Thoracic aorta (tissue), 2 donors: ENCODE measurements at regions not wholly inside any gene's neighbourhood (a gene's known extent, or its start where the extent isn't known, plus 50 kb on each side); places are given as distances from the start of the nearest gene placed in this dataset.

Source experiments
- ATAC-seq: fragments of 150-250 bp; one replicate; pipeline ENCODE4 v1.8.0; 2017; ENCODE audit warnings: low read depth; ENCODE audit not compliant: insufficient number of reproducible peaks, low FRiP score
- DNase-seq: peaks from one replicate; pipeline ENCODE4 v3.0.0-alpha.2; 2020; ENCODE audit warnings: low spot score
- H3K27ac ChIP-seq, 2 donors: fragments of 200-600 bp; sonication (generic); 1 replicate in 1 of 2; 2 replicates in 1 of 2; pipeline ENCODE4 v1.5.1; 2016; ENCODE audit warnings: mild to moderate bottlenecking in 2 of 2, moderate library complexity in 2 of 2
- H3K27me3 ChIP-seq: fragments of 200-600 bp; sonication (generic); replicated peaks from 2 replicates; pipeline ENCODE4 v1.6.0; 2016; ENCODE audit warnings: mild to moderate bottlenecking; ENCODE audit not compliant: insufficient read depth
- H3K36me3 ChIP-seq: fragments of 200-600 bp; sonication (generic); one replicate; pipeline ENCODE4 v1.5.1; 2016
- H3K4me1 ChIP-seq, 2 donors: fragments of 200-600 bp; sonication (generic); 1 replicate in 1 of 2; 2 replicates in 1 of 2; pipeline versions ENCODE4 v1.5.1 to v1.6.0; 2016; ENCODE audit warnings: low read depth in 2 of 2, mild to moderate bottlenecking in 1 of 2; ENCODE audit not compliant: control insufficient read depth in 1 of 2
- H3K4me3 ChIP-seq: fragments of 200-600 bp; sonication (generic); 2 replicates; pipeline ENCODE4 v1.5.1; 2016; ENCODE audit warnings: mild to moderate bottlenecking
- H3K9me3 ChIP-seq: fragments of 200-600 bp; sonication (generic); 2 replicates; pipeline ENCODE4 v1.5.1; 2016
- TF ChIP-seq, protein P1 (sequence below): fragments of 200-600 bp; sonication (generic); IDR thresholded peaks from one replicate; pipeline ENCODE4 v1.5.1; 2019; ENCODE audit warnings: antibody characterized with exemption

DNA sequence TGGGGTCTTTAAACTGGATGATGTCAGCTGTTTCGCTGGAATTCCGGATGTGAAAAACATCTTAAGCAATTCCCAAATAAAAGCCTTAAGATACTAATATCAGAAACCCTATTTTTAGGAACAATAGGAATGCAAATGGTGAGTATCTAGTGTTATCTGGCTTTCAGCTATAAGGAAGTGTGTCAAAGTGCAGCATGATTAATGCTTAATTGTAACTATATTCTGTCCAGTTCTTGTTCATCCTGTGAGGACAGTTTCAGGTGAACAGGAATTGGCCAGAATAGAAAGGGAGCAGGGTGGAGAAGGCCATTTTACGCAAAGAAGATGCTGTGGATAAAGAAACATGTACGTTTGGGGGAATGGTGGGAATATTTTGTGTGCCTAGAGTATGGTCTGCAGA is 108.2 kb downstream of the RASSF10 start:
- H3K4me3 ChIP-seq, result no peak overlapping the region
- no peak for DNase-seq
- ATAC-seq, result no peak
- H3K27ac ChIP-seq, result no peak overlapping the region
- H3K9me3 ChIP-seq, result no peaks in the 10 kb centered on the region
- H3K27me3 ChIP-seq, result no peaks in the 10 kb centered on the region
- TF ChIP-seq, protein P1, sequence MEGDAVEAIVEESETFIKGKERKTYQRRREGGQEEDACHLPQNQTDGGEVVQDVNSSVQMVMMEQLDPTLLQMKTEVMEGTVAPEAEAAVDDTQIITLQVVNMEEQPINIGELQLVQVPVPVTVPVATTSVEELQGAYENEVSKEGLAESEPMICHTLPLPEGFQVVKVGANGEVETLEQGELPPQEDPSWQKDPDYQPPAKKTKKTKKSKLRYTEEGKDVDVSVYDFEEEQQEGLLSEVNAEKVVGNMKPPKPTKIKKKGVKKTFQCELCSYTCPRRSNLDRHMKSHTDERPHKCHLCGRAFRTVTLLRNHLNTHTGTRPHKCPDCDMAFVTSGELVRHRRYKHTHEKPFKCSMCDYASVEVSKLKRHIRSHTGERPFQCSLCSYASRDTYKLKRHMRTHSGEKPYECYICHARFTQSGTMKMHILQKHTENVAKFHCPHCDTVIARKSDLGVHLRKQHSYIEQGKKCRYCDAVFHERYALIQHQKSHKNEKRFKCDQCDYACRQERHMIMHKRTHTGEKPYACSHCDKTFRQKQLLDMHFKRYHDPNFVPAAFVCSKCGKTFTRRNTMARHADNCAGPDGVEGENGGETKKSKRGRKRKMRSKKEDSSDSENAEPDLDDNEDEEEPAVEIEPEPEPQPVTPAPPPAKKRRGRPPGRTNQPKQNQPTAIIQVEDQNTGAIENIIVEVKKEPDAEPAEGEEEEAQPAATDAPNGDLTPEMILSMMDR, result no peak
- no peaks in the 10 kb centered on the region for H3K36me3 ChIP-seq
- no peaks in the 10 kb centered on the region for H3K4me1 ChIP-seq

DNA sequence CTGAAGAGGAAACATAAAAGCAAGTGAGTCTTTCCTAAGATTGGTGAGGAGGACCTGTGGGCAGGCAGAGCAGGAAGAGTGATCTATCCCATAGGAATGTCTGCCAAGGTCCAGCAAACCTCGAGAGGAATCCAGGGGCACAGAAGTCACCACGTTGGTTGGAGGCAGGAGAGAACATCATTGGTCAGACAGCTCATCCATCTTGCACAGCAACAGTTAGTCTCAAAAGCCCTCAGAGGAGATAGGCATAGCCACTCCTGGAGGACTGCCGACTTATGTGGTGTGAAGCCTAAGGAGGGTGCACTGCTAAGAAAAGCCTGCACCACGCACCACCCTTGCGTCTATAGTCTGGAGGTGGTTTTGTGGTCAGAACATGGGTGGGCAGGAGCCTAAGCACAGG is 109.1 kb downstream of the RASSF10 start:
- Histone ChIP-seq H3K4me1 (no peaks in the 10 kb centered on the region), H3K27me3 (no peaks in the 10 kb centered on the region), H3K9me3 (no peaks in the 10 kb centered on the region), H3K27ac (no peak overlapping the region), H3K36me3 (no peaks in the 10 kb centered on the region), H3K4me3 (no peak overlapping the region)
- DNase-seq (no peak), ATAC-seq (no peak)
- TF ChIP-seq, protein P1, result no peak

DNA sequence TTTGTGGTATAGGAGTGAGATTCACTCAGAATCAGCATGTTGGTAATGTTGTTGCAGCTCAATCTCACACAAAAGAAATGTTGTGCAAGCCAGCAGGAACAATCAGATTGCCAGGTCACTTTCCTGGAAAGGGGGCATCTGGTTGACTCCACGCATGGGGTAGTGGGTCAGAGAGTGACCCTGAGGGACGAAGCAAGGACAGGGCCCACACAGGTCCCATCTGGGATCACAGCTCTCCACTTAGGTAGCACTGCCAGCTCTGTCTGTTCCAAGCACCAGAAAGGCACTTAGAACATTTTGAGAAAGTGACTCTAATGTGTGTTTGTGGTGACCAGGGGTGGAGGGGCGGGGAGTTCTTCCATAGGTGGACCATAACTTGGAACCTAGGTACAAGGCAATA is 109.5 kb downstream of the RASSF10 start:
- Histone ChIP-seq H3K27ac (no peak overlapping the region), H3K4me1 (no peaks in the 10 kb centered on the region), H3K9me3 (no peaks in the 10 kb centered on the region), H3K4me3 (no peak overlapping the region), H3K27me3 (no peaks in the 10 kb centered on the region), H3K36me3 (no peaks in the 10 kb centered on the region)
- TF ChIP-seq, protein P1, result no peak
- ATAC-seq (no peak), DNase-seq (no peak)

DNA sequence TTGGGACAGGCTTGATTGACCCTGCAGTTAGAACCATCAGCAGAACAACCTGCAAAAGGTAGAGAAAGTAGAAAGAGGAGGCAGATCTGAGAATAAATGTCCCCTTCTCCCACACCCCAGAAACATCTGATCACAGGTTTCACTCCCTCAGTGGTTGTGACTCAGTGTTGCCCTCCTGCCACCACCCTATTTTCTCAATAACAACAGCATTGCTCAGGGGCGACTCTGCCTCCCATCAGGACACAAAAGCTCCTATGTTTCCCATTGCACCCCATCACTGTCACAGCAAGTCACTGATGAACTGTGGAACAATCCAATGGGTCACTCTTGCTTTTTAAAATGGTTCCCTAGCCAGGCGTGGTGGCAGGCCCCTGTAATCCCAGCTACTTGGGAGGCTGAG is 110.2 kb downstream of the RASSF10 start:
- H3K27me3 ChIP-seq, result no peaks in the 10 kb centered on the region
- H3K4me3 ChIP-seq, result no peak overlapping the region
- H3K27ac ChIP-seq, result no peak overlapping the region
- TF ChIP-seq, protein P1, result no peak
- DNase-seq, result no peak
- H3K9me3 ChIP-seq, result no peaks in the 10 kb centered on the region
- no peaks in the 10 kb centered on the region for H3K4me1 ChIP-seq
- no peaks in the 10 kb centered on the region for H3K36me3 ChIP-seq
- ATAC-seq, result no peak

DNA sequence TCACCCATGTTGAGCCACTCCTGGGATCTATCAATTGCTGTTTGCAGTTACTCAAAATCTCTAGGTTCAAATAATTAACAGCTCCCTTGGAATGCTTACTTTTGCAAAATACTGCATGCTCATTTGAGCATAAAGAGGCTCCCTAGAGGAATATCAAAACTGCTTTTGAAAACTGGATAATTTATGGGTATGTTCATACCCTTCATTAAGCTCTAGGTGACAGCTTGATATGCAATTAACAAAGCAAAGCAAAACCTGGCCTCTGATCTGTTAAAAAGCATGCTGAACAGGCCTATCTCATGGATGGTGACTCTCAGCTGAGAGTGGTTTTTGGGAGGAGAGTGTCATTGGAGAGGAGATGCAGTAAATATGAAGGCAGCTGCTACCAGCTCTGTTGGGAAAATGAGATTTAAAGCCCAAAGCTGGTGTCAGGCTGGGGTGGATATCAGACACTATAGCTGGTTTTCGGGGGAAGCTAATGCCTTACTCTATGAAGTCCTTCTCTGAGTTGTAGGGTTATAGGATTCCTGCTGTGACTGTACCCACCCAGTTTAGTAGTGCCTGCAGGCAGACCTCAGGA is 110.9 kb downstream of the RASSF10 start:
- TF ChIP-seq, protein P1, result no peak
- no peak for DNase-seq
- H3K27ac ChIP-seq, result no peak overlapping the region
- no peaks in the 10 kb centered on the region for H3K4me1 ChIP-seq
- H3K36me3 ChIP-seq, result no peaks in the 10 kb centered on the region
- no peaks in the 10 kb centered on the region for H3K9me3 ChIP-seq
- ATAC-seq, result no peak
- H3K4me3 ChIP-seq, result no peak overlapping the region
- H3K27me3 ChIP-seq, result no peaks in the 10 kb centered on the region
